AG04449 (cell line): ENCODE measurements at regions not wholly inside any gene's neighbourhood (a gene's known extent, or its start where the extent isn't known, plus 50 kb on each side); places are given as distances from the start of the nearest gene placed in this dataset.
A peak's percentile ranks its signal among the peaks of the same experiment; 100 is the strongest.

Experiments used
- CTCF ChIA-PET: fragments of 350-600 bp; formaldehyde crosslinking; extraction: SDS; loops from one replicate; lab custom pipeline; 2021; ENCODE audit warnings: antibody characterized with exemption; lab: Yijun Ruan, JAX
- POLR2A ChIA-PET: fragments of 400-600, 350-600 bp; formaldehyde crosslinking; extraction: SDS; loops from one replicate; lab custom pipeline; 2020; ENCODE audit warnings: antibody characterized with exemption, inconsistent platforms; lab: Yijun Ruan, JAX
- DNase-seq: peaks from one replicate; pipeline ENCODE4 v3.0.0-alpha.2; 2010; ENCODE audit warnings: low read depth, low spot score
- H3K4me3 ChIP-seq: 2 replicates; pipeline ENCODE4 v1.5.1; 2011; ENCODE audit warnings: low read depth, mild to moderate bottlenecking, control low read depth, low read length
- TF ChIP-seq, protein P1 (sequence below): IDR thresholded peaks from one replicate; pipeline ENCODE4 v1.5.1; 2011; ENCODE audit warnings: mild to moderate bottlenecking, moderate library complexity, low read length, control low read depth, inconsistent platforms; ENCODE audit not compliant: insufficient read depth; ENCODE audit errors: missing control alignments

DNA sequence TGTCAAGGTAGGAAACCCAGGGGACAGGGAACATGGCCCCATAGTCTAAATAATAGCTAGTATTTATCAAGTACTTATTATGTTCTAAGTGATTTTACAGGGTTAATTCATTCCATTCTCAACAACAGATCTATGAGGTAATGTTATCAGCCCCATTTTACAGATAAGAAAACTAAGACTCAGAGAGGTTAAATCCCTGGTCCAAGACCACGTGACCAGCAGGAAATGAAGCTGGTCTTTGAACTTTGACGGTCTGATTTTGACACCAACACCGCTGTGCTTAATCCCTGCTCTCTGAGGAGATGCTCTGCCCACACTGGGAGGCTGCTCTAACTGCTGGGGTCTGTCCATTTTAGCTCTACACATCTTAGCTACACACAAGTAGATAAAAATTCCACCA, 253.5 kb downstream of the SPTSSA start:
- TF ChIP-seq, protein P1, sequence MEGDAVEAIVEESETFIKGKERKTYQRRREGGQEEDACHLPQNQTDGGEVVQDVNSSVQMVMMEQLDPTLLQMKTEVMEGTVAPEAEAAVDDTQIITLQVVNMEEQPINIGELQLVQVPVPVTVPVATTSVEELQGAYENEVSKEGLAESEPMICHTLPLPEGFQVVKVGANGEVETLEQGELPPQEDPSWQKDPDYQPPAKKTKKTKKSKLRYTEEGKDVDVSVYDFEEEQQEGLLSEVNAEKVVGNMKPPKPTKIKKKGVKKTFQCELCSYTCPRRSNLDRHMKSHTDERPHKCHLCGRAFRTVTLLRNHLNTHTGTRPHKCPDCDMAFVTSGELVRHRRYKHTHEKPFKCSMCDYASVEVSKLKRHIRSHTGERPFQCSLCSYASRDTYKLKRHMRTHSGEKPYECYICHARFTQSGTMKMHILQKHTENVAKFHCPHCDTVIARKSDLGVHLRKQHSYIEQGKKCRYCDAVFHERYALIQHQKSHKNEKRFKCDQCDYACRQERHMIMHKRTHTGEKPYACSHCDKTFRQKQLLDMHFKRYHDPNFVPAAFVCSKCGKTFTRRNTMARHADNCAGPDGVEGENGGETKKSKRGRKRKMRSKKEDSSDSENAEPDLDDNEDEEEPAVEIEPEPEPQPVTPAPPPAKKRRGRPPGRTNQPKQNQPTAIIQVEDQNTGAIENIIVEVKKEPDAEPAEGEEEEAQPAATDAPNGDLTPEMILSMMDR = no peak
- no peak overlapping the region for H3K4me3 ChIP-seq
- ChIA-PET CTCF (no interaction called here), POLR2A (no interaction called here)
- DNase-seq = no peak

DNA sequence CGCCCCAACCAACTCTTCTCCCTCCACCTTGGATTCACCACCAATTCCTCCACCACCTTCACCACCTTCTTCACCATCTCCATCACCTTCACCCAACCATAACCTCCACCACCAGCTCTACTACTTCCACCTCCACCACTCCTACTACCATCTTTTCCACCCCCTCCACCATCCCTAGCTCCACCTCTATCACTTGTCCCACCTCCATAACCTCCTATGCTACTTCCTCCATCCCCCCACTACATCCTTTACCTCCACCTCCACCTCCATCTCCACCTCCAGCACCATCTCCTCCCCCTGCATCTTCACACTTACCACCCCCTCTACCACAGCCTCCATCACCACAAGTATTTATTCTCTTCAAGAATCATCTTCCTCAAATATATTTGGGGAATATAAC, 254.9 kb upstream of the EGLN3 start:
- CTCF ChIA-PET = interaction anchor here (1.2 kb wide), 1 partner anchor 14 kb away, joined by 3 read pairs; no protein-coding TSS in a partner anchor
- POLR2A ChIA-PET = no interaction called here
- TF ChIP-seq, protein P1 = no peak
- H3K4me3 ChIP-seq = no peak overlapping the region
- no peak for DNase-seq

DNA sequence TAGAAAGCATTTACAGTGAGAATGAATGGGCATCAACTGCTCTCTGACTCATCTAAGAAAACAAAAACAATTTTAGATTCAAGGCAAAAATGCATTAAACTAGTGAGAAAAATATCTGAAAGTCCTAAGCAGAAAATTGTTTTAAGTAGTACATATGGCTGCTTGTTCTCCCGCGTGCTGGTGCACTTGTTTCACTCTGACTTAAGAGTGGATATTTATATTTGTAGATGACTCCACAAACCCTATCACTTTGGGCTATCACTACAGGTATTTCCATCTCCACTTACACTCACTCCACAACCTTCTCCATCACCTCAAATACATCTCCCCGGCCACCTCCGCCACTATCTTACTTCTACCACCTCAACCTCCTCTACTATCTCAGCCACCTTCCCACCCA, 253.9 kb upstream of the EGLN3 start:
- TF ChIP-seq, protein P1 = no peak
- DNase-seq = no peak
- ChIA-PET CTCF (no interaction called here), POLR2A (no interaction called here)
- no peak overlapping the region for H3K4me3 ChIP-seq

DNA sequence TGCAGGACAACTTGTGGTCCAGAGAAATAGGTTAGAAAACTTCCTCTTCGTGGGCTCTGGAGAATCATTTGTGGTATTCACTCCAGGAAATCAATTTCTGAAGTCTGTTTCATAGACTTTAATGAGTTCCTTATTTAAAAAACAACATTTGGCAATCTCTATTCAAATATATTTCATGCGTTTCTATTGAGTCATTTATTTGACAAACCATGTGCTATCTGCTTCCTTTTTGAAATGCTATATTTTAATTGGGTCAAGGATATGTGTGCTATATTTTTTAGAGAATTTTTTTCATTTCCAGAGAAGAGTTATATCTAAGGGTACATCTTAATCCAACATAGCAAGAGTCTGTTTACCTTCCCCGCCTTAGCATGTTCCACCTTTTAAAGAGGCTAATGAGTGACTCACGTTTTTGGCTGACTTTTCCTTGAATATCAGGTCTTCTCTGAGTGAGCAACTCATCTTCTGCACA, 252.4 kb upstream of the EGLN3 start:
- POLR2A ChIA-PET = no interaction called here
- CTCF ChIA-PET = no interaction called here
- TF ChIP-seq, protein P1 = no peak
- H3K4me3 ChIP-seq = no peak overlapping the region
- DNase-seq = no peak

DNA sequence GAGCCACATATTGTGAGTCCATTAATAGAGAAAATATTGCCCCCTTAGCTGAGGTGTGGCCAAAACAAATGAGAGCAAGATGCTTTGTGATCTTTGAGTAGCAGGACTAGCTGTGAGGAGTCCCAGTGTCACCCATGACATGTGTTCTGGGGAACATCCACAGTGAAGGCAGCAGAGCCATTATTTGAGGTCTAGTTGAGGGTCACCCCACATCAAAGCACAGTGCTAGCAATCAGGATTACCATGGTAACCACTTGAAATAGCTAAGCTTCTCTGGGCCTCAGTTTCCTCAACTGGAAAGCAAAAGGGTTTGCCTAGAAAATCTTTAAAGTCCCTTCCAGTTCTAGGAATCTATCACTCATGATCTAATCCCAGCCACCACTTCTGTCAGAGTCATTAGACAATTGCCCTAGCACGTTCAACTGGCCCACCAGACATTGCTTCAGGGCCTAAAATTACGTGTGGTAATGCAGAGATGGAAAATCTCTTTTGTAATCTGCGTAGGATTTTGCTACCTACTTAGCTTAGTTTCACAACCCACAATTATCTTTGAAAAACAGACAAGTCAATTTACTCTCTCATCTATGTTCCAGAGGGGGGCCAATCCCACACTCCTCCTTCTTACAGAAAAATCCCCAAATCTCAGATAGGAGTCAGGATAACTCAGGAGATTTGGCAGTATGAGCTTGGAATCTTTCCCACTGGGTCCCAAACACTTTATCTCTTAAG, 251.2 kb upstream of the EGLN3 start:
- TF ChIP-seq, protein P1 = no peak
- no peak for DNase-seq
- no peak overlapping the region for H3K4me3 ChIP-seq
- POLR2A ChIA-PET = no interaction called here
- CTCF ChIA-PET = no interaction called here

DNA sequence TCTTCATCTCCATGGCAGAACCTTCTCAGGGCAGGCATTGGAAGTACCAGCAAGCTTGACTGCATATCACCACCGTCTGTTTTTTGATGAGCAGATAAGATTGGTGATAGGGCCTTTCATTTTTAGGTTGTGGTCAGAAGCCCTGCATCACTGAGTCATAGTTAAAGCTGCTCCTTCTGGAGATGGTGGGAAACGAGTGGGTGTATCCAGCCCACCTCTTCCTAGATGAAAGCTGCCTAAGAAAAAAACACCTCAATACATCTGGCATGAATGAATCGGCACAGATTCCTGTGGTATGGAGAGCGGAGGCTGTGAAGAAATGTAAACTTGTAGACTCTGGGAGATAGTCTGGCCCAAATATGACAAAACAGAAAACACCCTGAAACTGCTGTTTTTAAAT, 248.7 kb upstream of the EGLN3 start:
- no peak overlapping the region for H3K4me3 ChIP-seq
- peak; percentile 7 for DNase-seq
- TF ChIP-seq, protein P1 = no peak
- POLR2A ChIA-PET = no interaction called here
- CTCF ChIA-PET = interaction anchor here (1.3 kb wide), 1 partner anchor 9 kb away, joined by 4 read pairs; no protein-coding TSS in a partner anchor
